GM12878 (cell line): ENCODE measurements at regions not wholly inside any gene's neighbourhood (a gene's known extent, or its start where the extent isn't known, plus 50 kb on each side); places are given as distances from the start of the nearest gene placed in this dataset.

ENCODE experiments used
- ATAC-seq: fragments of 200-7000 bp; cut with Tn5 transposase; 3 replicates; pipeline ENCODE4 v1.9.1; 2020; ENCODE audit warnings: mild to moderate bottlenecking, moderate library complexity
- BruUV-seq: library from RNA; stranded (reverse); fragments of 400-500 nt; replicated peaks from 2 replicates; lab custom pipeline; 2021; lab: Mats Ljungman, UMichigan
- CTCF ChIA-PET: fragments of 300-600 bp; sonication (Branson Sonifier 250); formaldehyde crosslinking; extraction: SDS; loops from one replicate; lab custom pipeline; 2021; ENCODE audit warnings: inconsistent platforms; lab: Yijun Ruan, JAX
- POLR2A ChIA-PET: fragments of 350-600 bp; formaldehyde crosslinking; extraction: SDS; loops from one replicate; lab custom pipeline; 2021; ENCODE audit warnings: inconsistent platforms; lab: Charles Lee
- RAD21 ChIA-PET: fragments of 300-600 bp; sonication (Branson Sonifier 250); formaldehyde crosslinking; loops from one replicate; lab custom pipeline; 2023; ENCODE audit warnings: antibody characterized with exemption; ENCODE audit not compliant: unreplicated experiment; lab: Charles Lee
- SMC1A ChIA-PET: fragments of 300-600 bp; sonication (Branson Sonifier 250); formaldehyde crosslinking; loops from one replicate; lab custom pipeline; 2023; ENCODE audit not compliant: unreplicated experiment, uncharacterized antibody; lab: Charles Lee
- DNase-seq: peaks from one replicate; pipeline ENCODE4 v3.0.0-alpha.2; 2011; ENCODE audit warnings: low read depth, low spot score
- FAIRE-seq: peaks from 3 replicates; lab custom pipeline; 2011; peaks lifted over from hg19 to GRCh38; lab: Jason Lieb, UNC
- H2AFZ ChIP-seq: 2 replicates; pipeline ENCODE4 v1.6.0; 2011; ENCODE audit warnings: low read depth, low read length, control low read depth; ENCODE audit not compliant: control insufficient read depth
- H3K27ac ChIP-seq: 2 replicates; pipeline ENCODE4 v1.5.1; 2011; ENCODE audit warnings: control low read depth; ENCODE audit not compliant: control insufficient read depth, insufficient read depth
- H3K27me3 ChIP-seq, 2 experiments: replicated peaks in 1 of 2; 2 replicates each; pipeline versions ENCODE4 v1.6.0 to v1.6.1; 2011; ENCODE audit warnings: low read length in 1 of 2; ENCODE audit not compliant: control insufficient read depth in 2 of 2, insufficient read depth in 2 of 2
- H3K36me3 ChIP-seq, 2 experiments: 2 replicates each; pipeline ENCODE4 v1.5.1; 2011; ENCODE audit warnings: low read length in 1 of 2; ENCODE audit not compliant: control insufficient read depth in 2 of 2, insufficient read depth in 2 of 2
- H3K4me1 ChIP-seq: 2 replicates; pipeline ENCODE4 v1.6.1; 2011; ENCODE audit warnings: mild to moderate bottlenecking, low read length, moderate library complexity, mixed read lengths; ENCODE audit not compliant: control insufficient read depth, insufficient read depth
- H3K4me2 ChIP-seq: 2 replicates; pipeline ENCODE4 v1.6.0; 2011; ENCODE audit warnings: control low read depth; ENCODE audit not compliant: control insufficient read depth, insufficient read depth
- H3K4me3 ChIP-seq: fragments of 200-600 bp; sonication (generic); 2 replicates; pipeline ENCODE4 v1.5.1; 2016
- H3K79me2 ChIP-seq: 2 replicates; pipeline ENCODE4 v1.6.0; 2011; ENCODE audit warnings: low read length; ENCODE audit not compliant: control insufficient read depth, insufficient read depth
- H3K9ac ChIP-seq: 2 replicates; pipeline ENCODE4 v1.8.0; 2011; ENCODE audit warnings: low read length, control low read depth, mixed read lengths; ENCODE audit not compliant: control insufficient read depth, insufficient read depth
- H3K9me3 ChIP-seq: replicated peaks from 3 replicates; pipeline ENCODE4 v1.5.1; 2011; ENCODE audit warnings: mild to moderate bottlenecking, low read length; ENCODE audit not compliant: control insufficient read depth, insufficient read depth
- H4K20me1 ChIP-seq: 2 replicates; pipeline ENCODE4 v1.6.0; 2011; ENCODE audit not compliant: control insufficient read depth, insufficient read depth
- ATF7 ChIP-seq: fragments of 450-650 bp; IDR thresholded peaks from 2 replicates; pipeline ENCODE4 v1.6.1; 2016; ENCODE audit warnings: low read depth, mild to moderate bottlenecking
- CBFB ChIP-seq: IDR thresholded peaks from 2 replicates; pipeline ENCODE4 v1.6.1; 2016; ENCODE audit warnings: antibody characterized with exemption, low read depth
- HSF1 ChIP-seq: fragments of 150-350 bp; IDR thresholded peaks from 2 replicates; pipeline ENCODE4 v1.6.1; 2014; ENCODE audit warnings: mild to moderate bottlenecking, low read depth, low read length
- IRF5 ChIP-seq: fragments of 450-650 bp; IDR thresholded peaks from 2 replicates; pipeline ENCODE4 v1.6.1; 2017; ENCODE audit warnings: borderline replicate concordance
- MTA3 ChIP-seq: IDR thresholded peaks from 2 replicates; pipeline ENCODE4 v1.6.1; 2012; ENCODE audit warnings: low read length, inconsistent platforms, borderline replicate concordance
- MYC ChIP-seq: IDR thresholded peaks from 2 replicates; pipeline ENCODE4 v1.6.1; 2011; ENCODE audit warnings: mild to moderate bottlenecking, low read length, moderate library complexity, inconsistent platforms; ENCODE audit not compliant: insufficient read depth, insufficient replicate concordance, insufficient read length, severe bottlenecking
- POU2F2 ChIP-seq: IDR thresholded peaks from 3 replicates; pipeline ENCODE4 v1.6.1; 2011; ENCODE audit warnings: low read depth, mild to moderate bottlenecking, low read length, borderline replicate concordance
- RFX5 ChIP-seq: IDR thresholded peaks from 2 replicates; pipeline ENCODE4 v1.6.1; 2011; ENCODE audit warnings: low read depth, low read length, improper control_type of control experiment
- RUNX3 ChIP-seq: IDR thresholded peaks from 2 replicates; pipeline ENCODE4 v1.6.1; 2012; ENCODE audit warnings: low read length, inconsistent platforms
- SMC3 ChIP-seq: IDR thresholded peaks from 2 replicates; pipeline ENCODE4 v1.6.1; 2011; ENCODE audit warnings: low read length, improper control_type of control experiment, borderline replicate concordance
- STAT3 ChIP-seq: IDR thresholded peaks from 2 replicates; pipeline ENCODE4 v1.6.1; 2011; ENCODE audit warnings: low read depth, low read length, improper control_type of control experiment
- SUPT20H ChIP-seq: IDR thresholded peaks from 2 replicates; pipeline ENCODE4 v1.6.1; 2011; ENCODE audit warnings: low read depth, mild to moderate bottlenecking, low read length, moderate library complexity, borderline replicate concordance; ENCODE audit not compliant: control insufficient read depth
- ZBED1 ChIP-seq: IDR thresholded peaks from 2 replicates; pipeline ENCODE4 v1.6.1; 2016; ENCODE audit warnings: borderline replicate concordance
- ZNF217 ChIP-seq: fragments of 450-650 bp; IDR thresholded peaks from 2 replicates; pipeline ENCODE4 v1.6.1; 2017; ENCODE audit warnings: antibody characterized with exemption, mild to moderate bottlenecking
- ZNF384 ChIP-seq: IDR thresholded peaks from 2 replicates; pipeline ENCODE4 v1.6.1; 2012; ENCODE audit warnings: low read depth, mild to moderate bottlenecking, low read length, improper control_type of control experiment, borderline replicate concordance
- ZNF622 ChIP-seq: fragments of 450-650 bp; IDR thresholded peaks from 2 replicates; pipeline ENCODE4 v1.6.1; 2017; ENCODE audit warnings: mild to moderate bottlenecking, inconsistent platforms
- ZNF687 ChIP-seq: fragments of 450-650 bp; IDR thresholded peaks from 2 replicates; pipeline ENCODE4 v1.6.1; 2017; ENCODE audit warnings: mild to moderate bottlenecking, moderate library complexity
- WGBS: methylation state at CpG from one replicate; pipeline ENCODE4 v1.1.6; 2016; ENCODE audit warnings: low lambda C conversion rate; ENCODE audit not compliant: insufficient replicate concordance, insufficient coverage; ENCODE audit errors: missing lambda C conversion rate; 5-methylcytosine and 5-hydroxymethylcytosine counted together
- in situ Hi-C: fragments of 300-500 bp; cut with MboI; formaldehyde crosslinking; loops from 9 replicates; pipeline ENCODE4 v1.14.3; 2018; ENCODE audit warnings: mixed read lengths
- intact Hi-C: fragments of 100-400 bp; cut with micrococcal nuclease; formaldehyde crosslinking; loops from one replicate; pipeline ENCODE4 v1.14.2; 2022; ENCODE audit not compliant: unreplicated experiment

- Histone ChIP-seq H3K27me3 (no peaks in the 10 kb centered on the region), H4K20me1 (no peaks in the 10 kb centered on the region), H3K36me3 (no peaks in the 10 kb centered on the region), H3K4me1 (no peaks in the 10 kb centered on the region), H3K4me3 (no peak overlapping the region), H3K9me3 (no peaks in the 10 kb centered on the region), H2AFZ (no peak overlapping the region), H3K27ac (no peak overlapping the region), H3K4me2 (no peak overlapping the region), H3K9ac (no peak overlapping the region), H3K79me2 (no peaks in the 10 kb centered on the region)
- intact Hi-C loops (no loop called here), in situ Hi-C loops (no loop called here)
- BruUV-seq: no TSS peak
- ChIA-PET SMC1A (interaction anchor here (1.4 kb wide), 1 partner anchor 100 kb away, joined by 3 read pairs; no protein-coding TSS in a partner anchor), POLR2A (no interaction called here), CTCF (no interaction called here), RAD21 (no interaction called here)
- WGBS: 38% methylated on average over 4 of the region's 4 CpGs
- FAIRE-seq (no peak), DNase-seq (no peak), ATAC-seq (no peak)
- TF ChIP-seq RFX5 (no peak), RUNX3 (no peak), ZNF622 (no peak), ZNF687 (no peak), SMC3 (no peak), MYC (no peak), HSF1 (no peak), ATF7 (no peak), ZBED1 (no peak), STAT3 (no peak), POU2F2 (no peak), ZNF217 (no peak), IRF5 (no peak), ZNF384 (no peak), SUPT20H (no peak), CBFB (no peak), MTA3 (no peak)
These were observed 92.6 kb downstream of the MYL12B start for GRCh38 chr18:3354506-3354905.
